Activated CD8-positive, alpha-beta memory T cell treated with anti-CD3 and anti-CD28 coated beads for 36 hours (primary cell): ENCODE measurements at regions not wholly inside any gene's neighbourhood (a gene's known extent, or its start where the extent isn't known, plus 50 kb on each side); places are given as distances from the start of the nearest gene placed in this dataset.

ENCODE experiments used
- CTCF ChIA-PET: fragments of 350-600 bp; sonication (Branson Sonifier 250); formaldehyde crosslinking; loops from one replicate; lab custom pipeline; 2021; ENCODE audit warnings: antibody characterized with exemption; lab: Charles Lee
- POLR2A ChIA-PET: fragments of 350-600 bp; sonication (Branson Sonifier 250); formaldehyde crosslinking; loops from one replicate; lab custom pipeline; 2021; ENCODE audit warnings: antibody characterized with exemption; lab: Charles Lee

- CTCF ChIA-PET, result no interaction called here
- POLR2A ChIA-PET, result no interaction called here
These were observed 246.2 kb downstream of the LRFN2 start for GRCh38 chr6:40340957-40341356.

DNA sequence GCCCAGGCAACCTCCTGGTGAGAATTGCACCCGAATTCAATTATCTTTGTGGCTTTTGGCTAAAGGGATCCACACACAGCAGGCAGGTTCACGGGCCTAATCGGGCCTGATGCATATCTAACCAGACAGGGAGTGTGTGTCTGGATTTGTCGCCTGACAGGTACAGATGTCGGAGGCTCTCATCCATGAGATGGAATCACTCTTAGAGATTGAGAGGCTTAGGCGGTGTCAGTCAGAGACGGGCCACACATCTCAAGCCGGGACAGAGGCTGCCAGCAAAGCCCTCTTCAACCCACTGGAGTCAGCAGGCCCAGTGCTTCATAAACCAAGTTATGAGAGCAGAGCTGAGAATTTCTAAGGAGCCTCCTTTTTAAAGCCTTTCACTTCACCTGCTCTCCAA is 247.0 kb downstream of the LRFN2 start:
- POLR2A ChIA-PET, result no interaction called here

DNA sequence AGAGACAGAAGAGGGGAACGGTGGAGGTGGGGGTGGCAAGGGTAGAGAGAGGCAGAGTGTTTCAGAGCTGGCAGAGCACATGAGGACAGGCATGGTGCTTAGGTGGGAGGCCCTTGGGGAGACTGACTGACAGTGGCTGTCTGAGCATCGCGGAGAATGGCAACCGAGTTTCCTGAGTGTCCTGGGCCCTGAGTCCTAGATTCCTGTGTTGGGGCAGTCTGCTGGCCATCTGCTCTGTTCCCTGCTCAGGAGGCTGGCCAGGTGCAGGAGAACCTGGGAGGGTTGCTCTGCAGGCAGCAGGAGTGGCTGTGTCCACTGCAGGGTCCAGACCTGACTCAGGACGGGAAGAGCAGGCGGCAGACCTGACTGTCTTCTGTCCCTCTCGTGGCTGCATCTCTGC is 248.9 kb downstream of the LRFN2 start:
- CTCF ChIA-PET, result no interaction called here

More for the DNA sequence above, 247.0 kb downstream of the LRFN2 start:
- CTCF ChIA-PET, result no interaction called here

GRCh38 chr6:40336940-40337760 is 250.0 kb downstream of the LRFN2 start:
- POLR2A ChIA-PET, result no interaction called here
- CTCF ChIA-PET, result no interaction called here

More for the DNA sequence above, 248.9 kb downstream of the LRFN2 start:
- POLR2A ChIA-PET, result no interaction called here

GRCh38 chr6:40336296-40336695 is 250.9 kb downstream of the LRFN2 start:
- ChIA-PET CTCF (no interaction called here), POLR2A (no interaction called here)

GRCh38 chr6:40334496-40335270 is 252.5 kb downstream of the LRFN2 start:
- CTCF ChIA-PET, result no interaction called here
- POLR2A ChIA-PET, result no interaction called here

- ChIA-PET POLR2A (no interaction called here), CTCF (no interaction called here)
These were observed 255.6 kb downstream of the LRFN2 start for GRCh38 chr6:40331545-40331944.

- POLR2A ChIA-PET, result no interaction called here
- CTCF ChIA-PET, result no interaction called here
These were observed 256.9 kb downstream of the LRFN2 start for GRCh38 chr6:40330301-40330721.

DNA sequence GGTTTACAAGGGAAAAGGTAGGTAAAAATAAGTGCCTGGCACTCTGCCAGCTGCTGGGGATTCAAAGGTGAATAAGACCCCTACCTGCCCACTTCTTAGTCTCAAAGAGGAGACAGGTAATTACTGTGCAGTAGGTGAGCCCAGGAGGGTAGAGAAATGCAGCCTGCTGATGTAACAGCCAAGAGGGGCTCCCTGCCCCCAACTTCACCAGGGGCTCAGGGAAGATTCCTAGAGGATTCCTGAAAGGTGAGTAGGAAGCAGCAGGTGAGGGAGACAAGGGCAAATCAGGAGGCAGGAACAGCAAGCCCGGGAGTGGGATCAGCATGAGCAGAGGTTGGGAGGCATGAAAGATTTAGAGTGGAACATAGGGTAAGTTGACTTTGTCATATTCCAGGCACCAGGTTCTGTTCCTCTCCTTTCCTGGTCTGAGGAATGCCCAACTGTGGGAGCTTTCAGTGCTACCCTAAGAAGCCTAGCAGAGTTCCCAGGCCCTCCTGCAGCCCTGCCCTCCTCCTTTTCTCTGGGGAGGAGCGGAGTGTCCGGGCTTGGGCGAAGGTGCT is 258.1 kb downstream of the LRFN2 start:
- POLR2A ChIA-PET, result no interaction called here
- CTCF ChIA-PET, result no interaction called here

DNA sequence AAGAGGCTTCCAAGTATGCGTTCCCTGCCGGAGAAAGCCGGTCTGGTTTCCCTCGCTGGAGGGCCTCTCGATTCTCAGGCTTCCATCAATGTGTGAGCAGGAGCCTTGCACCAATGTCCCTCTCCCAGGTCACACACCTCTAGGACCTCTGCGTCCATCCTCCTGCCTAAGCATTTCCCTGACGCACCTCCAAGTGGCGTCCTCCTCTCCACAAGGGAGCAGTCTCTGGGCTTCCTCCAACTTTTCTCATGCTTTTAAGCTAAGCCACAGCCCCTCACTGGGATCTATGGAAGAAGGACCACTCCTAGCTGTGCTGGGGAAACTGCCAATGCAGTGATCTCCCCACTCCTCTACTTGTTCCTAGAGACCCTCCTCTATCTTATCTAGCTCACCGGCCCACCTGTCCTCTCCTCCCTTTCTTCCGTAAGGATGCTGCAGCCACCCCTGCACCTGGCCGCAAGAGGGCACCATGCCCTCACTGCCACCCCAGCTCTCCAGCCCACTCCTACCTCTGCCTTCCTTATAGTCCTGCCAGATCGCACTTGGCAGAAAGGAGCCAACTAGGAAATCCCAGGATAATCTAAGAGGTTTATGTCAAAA is 258.7 kb downstream of the LRFN2 start:
- ChIA-PET POLR2A (no interaction called here), CTCF (interaction anchor here (0.6 kb wide), 1 partner anchor 218 kb away, joined by 3 read pairs; no protein-coding TSS in a partner anchor)

DNA sequence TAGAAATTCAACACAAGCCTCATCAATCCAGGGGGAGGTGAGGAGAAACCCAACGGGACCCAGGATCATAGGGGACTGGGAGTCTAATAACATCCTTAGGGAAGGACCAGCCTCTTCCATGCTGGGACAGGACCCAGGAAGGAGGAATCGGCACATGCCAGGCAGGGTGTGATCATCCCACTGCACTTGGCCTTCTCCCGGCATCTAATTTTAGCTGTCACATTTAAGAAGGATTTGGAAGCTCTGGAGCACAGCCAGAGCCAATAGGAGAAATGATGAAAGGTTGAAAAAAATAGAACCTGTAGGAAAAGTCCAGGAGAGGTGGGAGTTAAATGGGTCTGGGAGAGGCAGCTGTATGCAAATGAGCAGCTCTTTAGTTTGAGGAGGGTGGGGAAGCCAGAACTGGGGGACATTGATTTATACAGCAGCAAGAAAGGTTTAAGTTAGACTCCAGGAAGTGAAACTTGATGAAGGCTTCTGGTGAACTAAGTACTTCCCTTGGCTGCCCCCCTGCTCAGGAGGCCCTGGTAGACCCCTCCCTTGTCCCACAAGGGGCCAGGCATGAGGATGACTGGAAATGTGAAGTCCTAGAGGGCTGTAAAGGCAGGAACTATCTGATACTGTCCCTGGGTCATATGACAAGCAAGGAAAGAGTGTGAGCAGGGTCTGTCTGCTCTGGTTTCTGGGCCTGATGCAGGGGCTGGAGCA is 260.3 kb downstream of the LRFN2 start:
- ChIA-PET POLR2A (no interaction called here), CTCF (no interaction called here)

- POLR2A ChIA-PET, result no interaction called here
- CTCF ChIA-PET, result no interaction called here
These were observed 261.4 kb downstream of the LRFN2 start for GRCh38 chr6:40325791-40326190.

DNA sequence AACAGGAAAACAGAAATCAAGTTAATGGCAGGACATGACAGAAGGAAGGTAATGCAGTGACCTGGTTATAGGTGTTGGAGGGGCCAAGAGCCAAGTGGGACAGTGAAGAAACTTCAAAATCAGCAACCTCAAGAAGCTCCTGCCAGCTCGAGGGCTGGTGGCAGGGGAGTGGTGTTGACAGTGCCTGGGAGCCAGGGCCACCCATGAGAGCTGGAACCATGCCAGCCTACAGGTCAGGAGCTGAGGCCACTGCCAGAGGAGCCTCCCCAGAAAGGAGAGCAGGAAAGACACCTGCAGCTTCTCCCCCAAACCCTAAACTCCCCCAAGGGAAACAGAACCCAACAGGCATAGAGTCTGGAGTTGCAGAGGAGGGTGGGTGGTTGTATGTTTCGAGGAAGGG is 262.1 kb downstream of the LRFN2 start:
- ChIA-PET CTCF (no interaction called here), POLR2A (no interaction called here)

GRCh38 chr6:40323881-40324634 is 263.1 kb downstream of the LRFN2 start:
- POLR2A ChIA-PET, result no interaction called here
- CTCF ChIA-PET, result no interaction called here

- CTCF ChIA-PET, result no interaction called here
- POLR2A ChIA-PET, result no interaction called here
These were observed 264.8 kb downstream of the LRFN2 start for GRCh38 chr6:40322336-40322735.

DNA sequence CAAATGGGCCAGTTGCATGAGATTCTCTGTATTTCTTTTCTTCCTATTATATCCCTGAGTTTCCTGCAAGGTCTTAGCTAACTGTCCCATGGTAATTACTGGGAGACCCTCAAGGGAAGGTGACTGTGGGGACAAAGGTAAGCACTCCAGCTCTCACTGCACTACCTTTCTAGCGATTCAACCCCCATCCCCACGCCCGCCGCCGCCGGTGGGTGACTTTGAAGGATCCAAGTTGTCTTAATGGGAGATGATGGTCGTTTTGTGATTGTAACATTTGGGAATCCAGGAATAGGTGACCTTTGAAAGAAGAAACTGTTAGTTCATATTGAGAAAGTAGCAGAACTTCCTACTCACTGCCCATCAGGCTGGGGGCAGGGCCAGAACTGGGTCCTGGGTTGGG is 265.5 kb downstream of the LRFN2 start:
- ChIA-PET CTCF (no interaction called here), POLR2A (no interaction called here)

- POLR2A ChIA-PET, result no interaction called here
- CTCF ChIA-PET, result no interaction called here
These were observed 266.2 kb downstream of the LRFN2 start for GRCh38 chr6:40320947-40321346.

- ChIA-PET POLR2A (no interaction called here), CTCF (no interaction called here)
These were observed 266.7 kb downstream of the LRFN2 start for GRCh38 chr6:40320441-40320840.

DNA sequence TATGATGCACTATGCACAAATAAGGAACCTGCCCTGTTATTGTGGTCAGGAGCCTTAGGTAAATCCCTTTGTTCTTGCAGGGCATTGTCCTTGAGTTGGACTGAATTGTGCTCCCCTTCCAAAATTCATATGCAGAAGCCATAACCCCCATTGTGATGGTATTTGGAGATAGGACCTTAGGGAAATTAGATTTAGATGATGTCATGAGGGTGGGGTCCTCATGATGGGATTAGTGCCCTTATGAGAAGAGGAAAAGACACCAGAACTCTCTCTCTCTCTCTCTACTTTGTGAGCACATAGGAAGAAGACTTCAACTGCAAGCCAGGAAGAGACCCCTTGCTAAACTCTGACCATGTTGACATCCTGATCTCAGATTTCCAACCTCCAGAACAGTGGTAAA is 268.0 kb downstream of the LRFN2 start:
- ChIA-PET POLR2A (no interaction called here), CTCF (no interaction called here)
